ENCODE measurements at regions not wholly inside any gene's neighbourhood (a gene's known extent, or its start where the extent isn't known, plus 50 kb on each side); places are given as distances from the start of the nearest gene placed in this dataset.

DNA sequence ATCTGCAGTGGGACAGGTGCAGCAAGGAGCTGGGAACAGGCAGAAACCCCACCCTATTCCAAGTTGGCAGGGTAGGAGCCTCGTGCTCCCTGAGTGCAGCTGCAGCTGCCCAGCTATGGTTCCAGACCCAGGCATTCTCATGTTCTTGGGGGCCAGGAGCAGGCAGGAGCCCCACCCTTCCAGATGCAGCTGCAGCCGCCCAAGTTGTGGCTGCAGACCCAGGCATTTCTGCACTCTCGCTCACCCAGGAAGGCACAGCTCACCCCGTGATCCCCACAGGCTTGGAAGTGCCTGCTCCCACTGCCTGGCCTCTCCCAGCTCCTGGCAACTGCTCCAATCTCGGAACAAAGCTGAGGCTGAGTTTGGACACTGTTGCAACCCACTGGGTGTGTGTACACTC lies 275.8 kb upstream of the ADRA1B start:
- DNase-seq, result no peak
- H3K9me3 ChIP-seq (ENCODE audit: control insufficient read depth in 4 of 4, insufficient read depth in 3 of 4, low read length in 3 of 4), result no peaks in the 10 kb centered on the region
- WGBS, 2 donors, result 83 to 85% methylated on average over 5 of the region's 5 CpGs

GRCh38 chr5:159640921-159641320 lies 275.4 kb upstream of the ADRA1B start:
- Histone ChIP-seq H3K36me3 (ENCODE audit: control insufficient read depth in 4 of 4, insufficient read depth in 4 of 4, low read length in 4 of 4) (no peaks in the 10 kb centered on the region), H3K9me3 (ENCODE audit: control insufficient read depth in 4 of 4, insufficient read depth in 3 of 4, low read length in 3 of 4) (no peaks in the 10 kb centered on the region), H3K27ac (ENCODE audit: low read depth in 1 of 2, low read length in 1 of 2) (no peak overlapping the region), H3K4me1 (ENCODE audit: control insufficient read depth in 5 of 5, insufficient read depth in 5 of 5, low read length in 5 of 5) (peaks cover 0 to 5% (median 0%) of the 10 kb centered on the region in 5 donors), H3K4me3 (no peak overlapping the region), H3K9ac (ENCODE audit: insufficient read depth in 1 of 2, low read length in 2 of 2) (no peak overlapping the region), H3K27me3 (ENCODE audit: control insufficient read depth in 3 of 3, insufficient read depth in 3 of 3, low read length in 2 of 3) (no peaks in the 10 kb centered on the region)
- WGBS, 2 donors, result 93 to 96% methylated on average over 5 of the region's 5 CpGs
- no peak for ATAC-seq (ENCODE audit: insufficient read depth, low FRiP score)
- DNase-seq, result no peak
- TF ChIP-seq, protein P1, sequence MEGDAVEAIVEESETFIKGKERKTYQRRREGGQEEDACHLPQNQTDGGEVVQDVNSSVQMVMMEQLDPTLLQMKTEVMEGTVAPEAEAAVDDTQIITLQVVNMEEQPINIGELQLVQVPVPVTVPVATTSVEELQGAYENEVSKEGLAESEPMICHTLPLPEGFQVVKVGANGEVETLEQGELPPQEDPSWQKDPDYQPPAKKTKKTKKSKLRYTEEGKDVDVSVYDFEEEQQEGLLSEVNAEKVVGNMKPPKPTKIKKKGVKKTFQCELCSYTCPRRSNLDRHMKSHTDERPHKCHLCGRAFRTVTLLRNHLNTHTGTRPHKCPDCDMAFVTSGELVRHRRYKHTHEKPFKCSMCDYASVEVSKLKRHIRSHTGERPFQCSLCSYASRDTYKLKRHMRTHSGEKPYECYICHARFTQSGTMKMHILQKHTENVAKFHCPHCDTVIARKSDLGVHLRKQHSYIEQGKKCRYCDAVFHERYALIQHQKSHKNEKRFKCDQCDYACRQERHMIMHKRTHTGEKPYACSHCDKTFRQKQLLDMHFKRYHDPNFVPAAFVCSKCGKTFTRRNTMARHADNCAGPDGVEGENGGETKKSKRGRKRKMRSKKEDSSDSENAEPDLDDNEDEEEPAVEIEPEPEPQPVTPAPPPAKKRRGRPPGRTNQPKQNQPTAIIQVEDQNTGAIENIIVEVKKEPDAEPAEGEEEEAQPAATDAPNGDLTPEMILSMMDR (IDR thresholded peaks at IDR 0.05; ENCODE audit: control extremely low read depth, extremely low read depth), result no peak

More for the DNA sequence above, 275.8 kb upstream of the ADRA1B start:
- Histone ChIP-seq H3K4me1 (ENCODE audit: control insufficient read depth in 5 of 5, insufficient read depth in 5 of 5, low read length in 5 of 5) (peaks cover 0 to 5% (median 0%) of the 10 kb centered on the region in 5 donors), H3K27ac (ENCODE audit: low read depth in 1 of 2, low read length in 1 of 2) (no peak overlapping the region), H3K27me3 (ENCODE audit: control insufficient read depth in 3 of 3, insufficient read depth in 3 of 3, low read length in 2 of 3) (no peaks in the 10 kb centered on the region), H3K36me3 (ENCODE audit: control insufficient read depth in 4 of 4, insufficient read depth in 4 of 4, low read length in 4 of 4) (no peaks in the 10 kb centered on the region), H3K4me3 (no peak overlapping the region), H3K9ac (ENCODE audit: insufficient read depth in 1 of 2, low read length in 2 of 2) (no peak overlapping the region)
- TF ChIP-seq, protein P1 (IDR thresholded peaks at IDR 0.05; ENCODE audit: control extremely low read depth, extremely low read depth), result no peak
- ATAC-seq (ENCODE audit: insufficient read depth, low FRiP score), result no peak

DNA sequence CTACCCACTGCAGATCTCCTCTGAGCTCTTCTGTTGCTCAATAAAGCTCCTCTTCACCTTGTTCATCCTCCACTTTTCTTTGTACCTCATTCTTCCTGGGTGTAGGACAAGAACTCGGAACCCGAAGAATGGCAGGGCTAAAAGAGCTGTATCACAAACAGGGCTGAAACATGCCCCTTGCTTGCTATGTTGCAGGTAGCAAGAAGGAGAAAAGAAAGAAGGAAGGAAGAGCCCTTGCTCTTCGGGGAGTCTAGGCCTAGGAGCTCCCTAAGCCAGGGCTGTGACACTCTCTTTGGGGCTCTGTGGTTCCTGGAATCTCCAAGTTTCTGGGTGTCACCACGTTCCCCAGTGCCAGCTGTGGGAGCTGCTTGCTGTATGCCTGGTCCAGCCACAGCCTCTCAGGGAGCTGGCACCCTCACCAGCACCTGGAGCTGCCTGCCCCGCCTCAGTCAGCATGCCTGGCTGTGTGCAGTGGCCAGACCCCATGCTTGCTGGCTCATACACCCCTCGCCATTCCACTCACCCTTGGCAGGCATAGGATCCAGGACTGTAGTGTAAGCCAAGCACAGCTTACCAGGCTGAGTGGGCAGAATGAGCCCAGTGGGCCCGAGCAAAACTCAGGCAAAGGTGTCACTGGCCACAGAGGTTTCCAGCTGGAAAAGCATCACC lies 274.8 kb upstream of the ADRA1B start:
- TF ChIP-seq, protein P1 (IDR thresholded peaks at IDR 0.05; ENCODE audit: control extremely low read depth, extremely low read depth), result no peak
- Histone ChIP-seq H3K9me3 (ENCODE audit: control insufficient read depth in 4 of 4, insufficient read depth in 3 of 4, low read length in 3 of 4) (no peaks in the 10 kb centered on the region), H3K9ac (ENCODE audit: insufficient read depth in 1 of 2, low read length in 2 of 2) (no peak overlapping the region), H3K27ac (ENCODE audit: low read depth in 1 of 2, low read length in 1 of 2) (no peak overlapping the region), H3K4me3 (no peak overlapping the region), H3K27me3 (ENCODE audit: control insufficient read depth in 3 of 3, insufficient read depth in 3 of 3, low read length in 2 of 3) (no peaks in the 10 kb centered on the region), H3K4me1 (ENCODE audit: control insufficient read depth in 5 of 5, insufficient read depth in 5 of 5, low read length in 5 of 5) (peaks cover 0 to 5% (median 0%) of the 10 kb centered on the region in 5 donors), H3K36me3 (ENCODE audit: control insufficient read depth in 4 of 4, insufficient read depth in 4 of 4, low read length in 4 of 4) (no peaks in the 10 kb centered on the region)
- ATAC-seq (ENCODE audit: insufficient read depth, low FRiP score) (no peak), DNase-seq (no peak)
- WGBS, 2 donors, result 85 to 89% methylated on average over 7 of the region's 7 CpGs

DNA sequence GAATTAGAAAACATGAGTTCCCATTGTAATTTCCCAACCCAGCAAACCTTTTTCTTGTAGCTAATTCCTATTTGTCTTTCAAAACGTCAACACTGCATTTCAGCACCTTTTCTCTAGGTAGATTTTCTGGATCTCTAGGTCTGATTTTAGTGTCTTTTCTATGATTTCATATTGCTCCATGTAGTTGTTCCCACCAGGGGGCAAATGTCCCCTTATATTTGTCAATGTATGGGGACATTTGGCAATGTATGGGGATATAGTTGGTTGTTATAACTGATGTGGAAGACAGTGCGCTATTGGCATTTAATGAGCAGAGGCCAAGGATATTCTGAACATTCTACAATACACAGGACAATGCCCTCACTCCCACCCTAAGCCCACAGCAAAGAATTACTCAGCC lies 273.9 kb upstream of the ADRA1B start:
- TF ChIP-seq, protein P1 (IDR thresholded peaks at IDR 0.05; ENCODE audit: control extremely low read depth, extremely low read depth), result no peak
- H3K9me3 ChIP-seq (ENCODE audit: control insufficient read depth in 4 of 4, insufficient read depth in 3 of 4, low read length in 3 of 4), result no peaks in the 10 kb centered on the region
- H3K4me1 ChIP-seq (ENCODE audit: control insufficient read depth in 5 of 5, insufficient read depth in 5 of 5, low read length in 5 of 5), result peaks cover 0 to 5% (median 0%) of the 10 kb centered on the region in 5 donors
- H3K9ac ChIP-seq (ENCODE audit: insufficient read depth in 1 of 2, low read length in 2 of 2), result no peak overlapping the region
- no peak overlapping the region for H3K27ac ChIP-seq (ENCODE audit: low read depth in 1 of 2, low read length in 1 of 2)
- WGBS, 2 donors, result 89 to 93% methylated on average over 2 of the region's 2 CpGs
- no peaks in the 10 kb centered on the region for H3K36me3 ChIP-seq (ENCODE audit: control insufficient read depth in 4 of 4, insufficient read depth in 4 of 4, low read length in 4 of 4)
- H3K4me3 ChIP-seq, result no peak overlapping the region
- ATAC-seq (ENCODE audit: insufficient read depth, low FRiP score) (no peak), DNase-seq (no peak)
- H3K27me3 ChIP-seq (ENCODE audit: control insufficient read depth in 3 of 3, insufficient read depth in 3 of 3, low read length in 2 of 3), result peaks cover 0 to 3% (median 0%) of the 10 kb centered on the region in 3 donors
